ENCODE measurements at regions not wholly inside any gene's neighbourhood (a gene's known extent, or its start where the extent isn't known, plus 50 kb on each side); places are given as distances from the start of the nearest gene placed in this dataset.

DNA sequence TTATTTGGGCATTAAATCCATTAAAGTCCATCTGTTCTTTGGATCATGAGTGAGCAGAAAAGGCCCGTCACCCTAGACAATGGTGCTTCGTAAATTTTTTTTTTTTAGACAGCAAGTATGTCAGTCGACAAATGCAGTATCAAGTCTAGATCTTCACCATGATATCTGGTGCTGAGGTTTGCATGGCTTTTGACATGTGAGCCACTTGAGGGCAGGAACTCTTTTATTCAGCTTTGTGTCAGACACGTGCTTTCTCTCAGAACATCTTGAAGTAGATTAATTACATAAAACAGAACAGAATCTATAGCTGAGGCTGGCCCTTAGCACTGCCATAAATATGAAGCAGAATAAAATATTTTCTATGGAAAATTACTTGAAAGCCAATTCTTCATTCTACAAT, 62.9 kb upstream of the CARD18 start:
- TF ChIP-seq POLR2A (IDR thresholded peaks at IDR 0.05; ENCODE audit: low read depth, low read length) (no peak), POLR2AphosphoS5 (IDR thresholded peaks at IDR 0.05; ENCODE audit: low read depth, low read length) (no peak)
